Esophagus squamous epithelium (tissue), 5 donors: ENCODE measurements at regions not wholly inside any gene's neighbourhood (a gene's known extent, or its start where the extent isn't known, plus 50 kb on each side); places are given as distances from the start of the nearest gene placed in this dataset.

Experiments
- DNase-seq: peaks from one replicate; lab custom pipeline; 2025; lab: John Stamatoyannopoulos, UW
- H3K27ac ChIP-seq, 4 donors: fragments of 200-600 bp; sonication (generic); one replicate each; pipeline ENCODE4 v1.5.1; 2016 to 2019; ENCODE audit warnings: mild to moderate bottlenecking in 1 of 4
- H3K27me3 ChIP-seq, 4 donors: fragments of 200-600 bp; sonication (generic); 1 replicate in 3 of 4; 2 replicates in 1 of 4; pipeline versions ENCODE4 v1.5.1 to v1.6.0; 2017 to 2021; ENCODE audit warnings: antibody characterized with exemption in 1 of 4
- H3K36me3 ChIP-seq, 3 donors: fragments of 200-600 bp; sonication (generic); one replicate each; pipeline ENCODE4 v1.5.1; 2016 to 2019
- H3K4me1 ChIP-seq, 3 donors: fragments of 200-600 bp; sonication (generic); one replicate each; pipeline ENCODE4 v1.5.1; 2017 to 2019
- H3K4me3 ChIP-seq, 4 donors: fragments of 200-600 bp; sonication (generic); 1 replicate in 3 of 4; 2 replicates in 1 of 4; pipeline ENCODE4 v1.5.1; 2016 to 2019; ENCODE audit warnings: mild to moderate bottlenecking in 2 of 4, moderate library complexity in 1 of 4
- H3K9me3 ChIP-seq, 3 donors: fragments of 200-600 bp; sonication (generic); one replicate each; pipeline ENCODE4 v1.5.1; 2016 to 2019
- POLR2A ChIP-seq, 4 donors: fragments of 450-650 bp; IDR thresholded peaks; one replicate each; pipeline ENCODE4 v1.6.1; 2017; ENCODE audit warnings: antibody characterized with exemption in 4 of 4, mild to moderate bottlenecking in 4 of 4, moderate library complexity in 3 of 4
- WGBS, 2 donors: methylation state at CpG; one replicate each; pipeline ENCODE4 v1.1.5; 2018; 5-methylcytosine and 5-hydroxymethylcytosine counted together
- intact Hi-C: fragments of 100-400 bp; cut with DNase I; formaldehyde crosslinking; loops from one replicate; pipeline ENCODE4 v1.15.0; 2022
- TF ChIP-seq, protein P1 (sequence below), 6 experiments: fragments of 450-650 bp in 4 of 6; fragments of 200-600 bp in 2 of 6; sonication (generic) in 2 of 6; IDR thresholded peaks; one replicate each; pipeline ENCODE4 v1.5.1; 2016 to 2019; ENCODE audit warnings: antibody characterized with exemption in 6 of 6, mild to moderate bottlenecking in 4 of 6, moderate library complexity in 4 of 6
- donor health status: DM: yes; HTN: yes; CAD: no.

DNA sequence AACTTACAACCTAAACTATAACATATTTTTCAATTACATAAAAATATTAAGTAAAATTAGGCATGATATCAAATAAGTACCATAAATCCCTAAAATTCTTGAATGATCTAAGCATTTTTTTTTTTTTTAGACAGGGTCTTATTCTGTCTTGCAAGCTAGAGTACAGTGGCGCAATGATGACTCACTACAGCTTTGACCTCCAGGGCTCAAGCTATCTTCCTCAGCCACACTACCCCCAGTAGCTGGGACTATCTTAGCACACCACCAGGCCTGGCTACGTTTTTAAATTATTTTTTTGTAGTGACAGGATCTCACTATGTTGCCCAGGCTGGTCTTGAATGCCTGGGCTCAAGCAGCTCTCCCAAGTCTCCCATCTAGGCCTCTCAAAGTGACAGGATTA lies 1042.3 kb downstream of the FSTL5 start:
- no peaks in the 10 kb centered on the region for H3K36me3 ChIP-seq
- no peak for TF ChIP-seq POLR2A (IDR thresholded peaks at IDR 0.05)
- TF ChIP-seq, protein P1, sequence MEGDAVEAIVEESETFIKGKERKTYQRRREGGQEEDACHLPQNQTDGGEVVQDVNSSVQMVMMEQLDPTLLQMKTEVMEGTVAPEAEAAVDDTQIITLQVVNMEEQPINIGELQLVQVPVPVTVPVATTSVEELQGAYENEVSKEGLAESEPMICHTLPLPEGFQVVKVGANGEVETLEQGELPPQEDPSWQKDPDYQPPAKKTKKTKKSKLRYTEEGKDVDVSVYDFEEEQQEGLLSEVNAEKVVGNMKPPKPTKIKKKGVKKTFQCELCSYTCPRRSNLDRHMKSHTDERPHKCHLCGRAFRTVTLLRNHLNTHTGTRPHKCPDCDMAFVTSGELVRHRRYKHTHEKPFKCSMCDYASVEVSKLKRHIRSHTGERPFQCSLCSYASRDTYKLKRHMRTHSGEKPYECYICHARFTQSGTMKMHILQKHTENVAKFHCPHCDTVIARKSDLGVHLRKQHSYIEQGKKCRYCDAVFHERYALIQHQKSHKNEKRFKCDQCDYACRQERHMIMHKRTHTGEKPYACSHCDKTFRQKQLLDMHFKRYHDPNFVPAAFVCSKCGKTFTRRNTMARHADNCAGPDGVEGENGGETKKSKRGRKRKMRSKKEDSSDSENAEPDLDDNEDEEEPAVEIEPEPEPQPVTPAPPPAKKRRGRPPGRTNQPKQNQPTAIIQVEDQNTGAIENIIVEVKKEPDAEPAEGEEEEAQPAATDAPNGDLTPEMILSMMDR (IDR thresholded peaks at IDR 0.05) = no peak
- intact Hi-C loops = no loop called here
- DNase-seq = no peak
- no peaks in the 10 kb centered on the region for H3K27me3 ChIP-seq
- no peak overlapping the region for H3K4me3 ChIP-seq
- H3K4me1 ChIP-seq = no peaks in the 10 kb centered on the region
- peaks cover 0 to 19% (median 0%) of the 10 kb centered on the region in 3 donors for H3K9me3 ChIP-seq
- 14 to 36% methylated on average over 2 of the region's 2 CpGs for WGBS, 2 donors
- H3K27ac ChIP-seq = no peak overlapping the region

DNA sequence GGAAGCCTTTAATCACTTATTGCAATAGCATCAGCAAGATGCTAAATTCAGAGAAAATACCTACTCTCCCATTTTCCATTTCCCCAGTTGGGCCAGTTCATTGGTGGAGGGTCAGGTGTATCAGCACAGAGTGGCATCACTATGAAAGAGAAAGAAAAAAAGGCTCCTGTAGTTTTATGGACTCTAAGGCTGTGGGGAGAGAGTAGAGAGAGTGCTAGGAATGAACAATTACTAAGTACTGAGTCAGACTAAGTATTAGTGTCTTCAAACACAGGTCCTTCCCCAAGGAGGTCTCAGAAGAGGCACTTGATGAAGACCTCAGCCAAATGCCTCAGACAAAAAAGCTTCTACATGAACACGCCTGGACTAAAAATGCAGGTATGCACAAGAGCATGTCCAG lies 1061.9 kb downstream of the FSTL5 start:
- intact Hi-C loops = no loop called here
- TF ChIP-seq, protein P1 (IDR thresholded peaks at IDR 0.05) = no peak
- TF ChIP-seq POLR2A (IDR thresholded peaks at IDR 0.05) = no peak
- no peaks in the 10 kb centered on the region for H3K4me1 ChIP-seq
- H3K27ac ChIP-seq = no peak overlapping the region
- no peak overlapping the region for H3K4me3 ChIP-seq
- no peaks in the 10 kb centered on the region for H3K36me3 ChIP-seq
- 25 to 29% methylated on average over 1 of the region's 1 CpG for WGBS, 2 donors
- H3K27me3 ChIP-seq = no peaks in the 10 kb centered on the region
- no peaks in the 10 kb centered on the region for H3K9me3 ChIP-seq
- DNase-seq = no peak

DNA sequence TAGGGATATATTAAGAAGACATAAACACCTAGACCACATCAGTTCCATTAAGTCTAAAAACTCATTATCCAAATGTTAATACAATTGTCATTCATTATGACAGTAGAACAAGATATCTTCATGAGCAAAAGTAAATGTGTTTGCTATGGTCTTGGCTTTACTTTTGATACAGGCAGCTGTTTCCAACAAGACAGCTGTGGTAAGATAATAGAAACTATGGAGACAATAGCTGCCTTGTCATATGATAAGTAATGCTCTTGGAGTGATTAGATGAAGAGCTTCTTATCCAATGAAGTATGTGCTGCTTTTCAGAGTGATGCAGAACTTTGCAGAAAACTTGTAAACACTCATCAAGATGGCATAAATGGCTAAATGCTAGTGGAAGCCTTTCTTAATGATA lies 1066.0 kb downstream of the FSTL5 start:
- TF ChIP-seq, protein P1 (IDR thresholded peaks at IDR 0.05) = no peak
- TF ChIP-seq POLR2A (IDR thresholded peaks at IDR 0.05) = no peak
- DNase-seq = no peak
- no peaks in the 10 kb centered on the region for H3K36me3 ChIP-seq
- H3K27me3 ChIP-seq = no peaks in the 10 kb centered on the region
- H3K4me1 ChIP-seq = no peaks in the 10 kb centered on the region
- no peak overlapping the region for H3K27ac ChIP-seq
- intact Hi-C loops = no loop called here
- H3K9me3 ChIP-seq = no peaks in the 10 kb centered on the region
- no peak overlapping the region for H3K4me3 ChIP-seq

DNA sequence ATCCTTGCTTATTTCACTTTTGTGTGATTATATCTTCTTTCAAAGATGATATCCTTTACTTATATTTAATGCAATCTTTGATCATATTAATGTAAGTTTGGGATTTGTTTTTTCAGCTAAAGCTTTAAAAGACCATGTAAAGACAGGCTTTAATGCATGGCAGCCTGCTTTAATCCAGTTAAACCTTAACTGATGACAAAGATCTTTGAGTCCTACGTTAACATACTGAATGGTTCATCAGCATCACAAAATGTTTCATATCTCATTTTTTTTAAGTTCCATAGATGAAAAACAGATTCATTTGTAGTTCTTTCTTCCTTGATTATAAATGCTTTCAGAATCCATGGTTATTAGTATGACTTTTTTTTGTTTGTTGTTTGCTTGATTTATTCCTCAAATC lies 1102.8 kb downstream of the FSTL5 start:
- 21 to 41% methylated on average over 1 of the region's 1 CpG for WGBS, 2 donors
- H3K9me3 ChIP-seq = no peaks in the 10 kb centered on the region
- intact Hi-C loops = no loop called here
- no peaks in the 10 kb centered on the region for H3K27me3 ChIP-seq
- H3K4me3 ChIP-seq = no peak overlapping the region
- H3K4me1 ChIP-seq = no peaks in the 10 kb centered on the region
- no peak overlapping the region for H3K27ac ChIP-seq
- no peak for TF ChIP-seq POLR2A (IDR thresholded peaks at IDR 0.05)
- TF ChIP-seq, protein P1 (IDR thresholded peaks at IDR 0.05) = no peak
- H3K36me3 ChIP-seq = no peaks in the 10 kb centered on the region
- no peak for DNase-seq
